ENCODE measurements at regions not wholly inside any gene's neighbourhood (a gene's known extent, or its start where the extent isn't known, plus 50 kb on each side); places are given as distances from the start of the nearest gene placed in this dataset.
A peak's percentile ranks its signal among the peaks of the same experiment; 100 is the strongest.
"Not testable (repeated sequence)": the region's sequence is repeated elsewhere in the genome, so short reads cannot be mapped to it uniquely, and the experiment has no call there.

DNA sequence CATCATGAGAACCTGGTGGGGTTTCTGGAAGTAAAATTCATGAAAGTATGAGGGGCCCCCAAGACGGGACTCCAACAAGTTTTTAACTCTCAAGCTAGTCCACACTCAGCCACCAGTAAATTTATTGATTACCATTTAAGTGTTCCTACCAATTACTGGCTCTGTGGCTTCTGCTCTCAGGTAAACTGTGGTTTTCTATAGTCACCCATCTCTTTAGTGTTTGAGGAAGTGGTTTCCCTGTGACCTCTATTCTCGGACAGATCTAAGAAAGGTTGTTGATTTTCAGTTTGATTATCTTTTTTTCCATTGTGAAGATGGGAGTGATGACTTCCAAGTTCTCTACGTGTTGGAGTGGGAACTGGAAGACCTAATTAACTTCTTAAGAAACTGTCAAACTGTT lies 869.6 kb downstream of the CDY1 start:
- not testable (repeated sequence) for H3K27ac ChIP-seq

DNA sequence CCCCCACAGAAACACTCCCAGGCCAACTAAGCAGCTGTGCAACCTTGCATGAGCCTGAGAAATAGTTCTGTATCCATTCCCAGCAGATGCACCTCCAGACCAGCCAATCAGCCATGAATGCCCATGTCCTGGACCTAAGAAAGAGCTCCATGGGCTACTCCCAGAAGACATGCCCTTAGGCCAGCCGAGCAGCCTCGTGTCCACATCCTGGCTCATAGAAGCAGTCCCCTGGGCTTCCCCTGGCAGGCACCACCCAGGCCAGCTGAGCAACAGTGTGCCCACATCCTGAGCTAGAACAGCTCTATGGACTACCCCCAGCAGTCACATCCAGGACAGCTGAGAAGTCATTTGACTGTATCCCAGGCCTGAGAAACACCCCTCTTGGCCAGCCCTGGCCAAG lies 899.5 kb downstream of the CDY1 start:
- not testable (repeated sequence) for H3K27ac ChIP-seq

DNA sequence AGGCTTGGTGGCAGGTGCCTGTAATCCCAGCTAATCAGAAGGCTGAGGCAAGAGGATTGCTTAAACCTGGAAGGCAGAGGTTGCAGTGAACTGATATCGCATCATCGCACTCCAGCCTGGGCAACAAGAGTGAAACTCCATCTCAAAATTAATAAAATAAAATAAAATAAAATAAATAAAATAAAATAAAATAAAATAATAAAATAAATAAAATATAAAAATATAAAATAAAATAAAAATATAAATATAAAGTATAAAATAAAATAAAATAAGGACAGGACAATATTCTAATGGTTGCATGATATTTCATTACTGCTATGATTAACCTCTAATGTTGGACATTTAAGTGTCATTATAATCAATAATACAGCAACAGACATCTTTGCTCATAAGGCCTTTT lies 933.1 kb downstream of the CDY1 start:
- no peak for TF ChIP-seq ZFX (IDR thresholded peaks at IDR 0.05; ENCODE audit: borderline replicate concordance)
- TF ChIP-seq, protein P1, sequence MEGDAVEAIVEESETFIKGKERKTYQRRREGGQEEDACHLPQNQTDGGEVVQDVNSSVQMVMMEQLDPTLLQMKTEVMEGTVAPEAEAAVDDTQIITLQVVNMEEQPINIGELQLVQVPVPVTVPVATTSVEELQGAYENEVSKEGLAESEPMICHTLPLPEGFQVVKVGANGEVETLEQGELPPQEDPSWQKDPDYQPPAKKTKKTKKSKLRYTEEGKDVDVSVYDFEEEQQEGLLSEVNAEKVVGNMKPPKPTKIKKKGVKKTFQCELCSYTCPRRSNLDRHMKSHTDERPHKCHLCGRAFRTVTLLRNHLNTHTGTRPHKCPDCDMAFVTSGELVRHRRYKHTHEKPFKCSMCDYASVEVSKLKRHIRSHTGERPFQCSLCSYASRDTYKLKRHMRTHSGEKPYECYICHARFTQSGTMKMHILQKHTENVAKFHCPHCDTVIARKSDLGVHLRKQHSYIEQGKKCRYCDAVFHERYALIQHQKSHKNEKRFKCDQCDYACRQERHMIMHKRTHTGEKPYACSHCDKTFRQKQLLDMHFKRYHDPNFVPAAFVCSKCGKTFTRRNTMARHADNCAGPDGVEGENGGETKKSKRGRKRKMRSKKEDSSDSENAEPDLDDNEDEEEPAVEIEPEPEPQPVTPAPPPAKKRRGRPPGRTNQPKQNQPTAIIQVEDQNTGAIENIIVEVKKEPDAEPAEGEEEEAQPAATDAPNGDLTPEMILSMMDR (IDR thresholded peaks at IDR 0.05): no peak
- H3K27ac ChIP-seq: no peak overlapping the region

DNA sequence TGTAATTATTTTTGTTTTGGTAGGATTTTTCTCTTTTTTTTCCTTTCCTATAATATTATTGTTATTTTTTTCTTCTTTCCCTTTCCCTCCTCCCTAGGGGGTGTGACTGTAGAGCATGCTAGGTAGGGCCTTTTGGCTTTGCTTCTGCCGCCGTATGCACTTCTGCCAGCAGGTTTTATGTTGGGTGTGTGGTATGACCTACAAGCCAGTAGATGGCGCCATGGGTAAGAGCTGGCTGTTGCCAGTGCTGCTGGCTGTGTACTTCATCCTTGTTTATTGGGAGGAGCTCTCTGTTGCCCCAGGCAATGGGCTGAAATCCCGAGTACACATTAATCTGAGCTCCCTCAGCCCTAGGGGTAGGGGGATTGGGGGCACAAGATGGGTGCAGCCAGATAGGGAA lies 941.1 kb downstream of the CDY1 start:
- not testable (repeated sequence) for H3K27ac ChIP-seq
- TF ChIP-seq, protein P1 (IDR thresholded peaks at IDR 0.05): peak; percentile 65
